Upper lobe of left lung (tissue), 4 donors: ENCODE measurements at regions not wholly inside any gene's neighbourhood (a gene's known extent, or its start where the extent isn't known, plus 50 kb on each side); places are given as distances from the start of the nearest gene placed in this dataset.

Experiments
- CTCF ChIP-seq, 6 experiments: fragments of 450-650 bp in 4 of 6; fragments of 200-600 bp in 2 of 6; sonication (generic) in 2 of 6; IDR thresholded peaks; one replicate each; pipeline ENCODE4 v1.5.1; 2016 to 2019; ENCODE audit warnings: antibody characterized with exemption in 6 of 6
- EP300 ChIP-seq, 4 donors: sonication (generic); formaldehyde crosslinking; IDR thresholded peaks; one replicate each; pipeline ENCODE4 v1.5.1; 2017; ENCODE audit warnings: antibody characterized with exemption in 4 of 4, control low read depth in 2 of 4
- POLR2A ChIP-seq, 4 donors: fragments of 450-650 bp; IDR thresholded peaks; one replicate each; pipeline ENCODE4 v1.5.1; 2016 to 2017; ENCODE audit warnings: antibody characterized with exemption in 4 of 4, mild to moderate bottlenecking in 2 of 4
- POLR2AphosphoS5 ChIP-seq, 2 donors: sonication (generic); formaldehyde crosslinking; IDR thresholded peaks; one replicate each; pipeline ENCODE4 v1.5.1; 2017; ENCODE audit warnings: antibody characterized with exemption in 2 of 2

- TF ChIP-seq CTCF (IDR thresholded peaks at IDR 0.05) (no peak), EP300 (IDR thresholded peaks at IDR 0.05) (no peak), POLR2AphosphoS5 (IDR thresholded peaks at IDR 0.05) (no peak), POLR2A (IDR thresholded peaks at IDR 0.05) (no peak)
Observed at GRCh38 chr5:128002425-128002824, 81.1 kb upstream of the SLC12A2 start.
